NCI-H1092 (cell line): ENCODE measurements at regions not wholly inside any gene's neighbourhood (a gene's known extent, or its start where the extent isn't known, plus 50 kb on each side); places are given as distances from the start of the nearest gene placed in this dataset.

Experiments used
- DNase-seq: peaks from one replicate; lab custom pipeline; 2025; lab: John Stamatoyannopoulos, UW

- no peak for DNase-seq
These were observed 159.5 kb downstream of the MRPL14 start for GRCh38 chr6:43967719-43968091.

DNA sequence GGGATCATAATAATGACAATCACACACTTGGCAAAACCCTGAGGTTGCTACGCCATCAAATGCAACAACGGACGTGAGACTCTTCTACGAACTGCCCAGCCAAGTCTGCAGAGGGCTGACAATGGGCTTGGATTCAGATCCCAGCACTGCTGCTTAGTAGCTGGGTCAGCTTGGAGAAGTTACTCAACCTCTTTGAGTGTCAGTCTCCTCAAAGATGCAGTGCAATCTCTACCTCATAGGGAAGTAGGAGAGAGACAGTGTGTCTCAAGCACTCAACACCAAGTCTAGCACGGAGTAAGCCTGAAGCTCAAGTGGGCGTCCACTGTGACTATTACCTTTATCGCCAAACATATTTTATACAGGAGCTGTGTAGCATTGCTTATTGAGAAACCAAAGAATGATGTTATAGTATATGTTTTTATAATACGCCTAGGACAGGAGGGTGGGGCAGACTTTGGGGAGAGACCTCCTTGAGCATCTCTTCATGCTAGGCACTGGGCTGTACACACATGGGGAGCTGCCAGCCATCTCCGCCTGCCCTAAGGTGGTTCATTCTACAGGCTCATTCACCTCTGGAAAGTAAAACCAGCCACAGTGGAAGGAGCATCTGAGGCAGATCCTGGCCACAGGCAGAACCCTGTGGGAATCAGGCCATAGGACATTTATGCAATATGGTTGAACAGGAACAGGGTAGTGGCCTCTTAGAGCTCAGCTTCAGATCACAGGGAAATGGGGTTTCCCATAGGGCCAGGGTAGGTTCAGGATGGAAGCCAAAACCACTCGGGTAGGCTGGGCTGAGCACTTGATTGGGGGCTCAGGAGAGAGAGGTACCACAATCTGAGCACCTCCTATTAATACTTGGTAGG is 160.2 kb downstream of the MRPL14 start:
- DNase-seq = no peak

GRCh38 chr6:43966374-43966658 is 160.9 kb downstream of the MRPL14 start:
- DNase-seq = no peak

DNA sequence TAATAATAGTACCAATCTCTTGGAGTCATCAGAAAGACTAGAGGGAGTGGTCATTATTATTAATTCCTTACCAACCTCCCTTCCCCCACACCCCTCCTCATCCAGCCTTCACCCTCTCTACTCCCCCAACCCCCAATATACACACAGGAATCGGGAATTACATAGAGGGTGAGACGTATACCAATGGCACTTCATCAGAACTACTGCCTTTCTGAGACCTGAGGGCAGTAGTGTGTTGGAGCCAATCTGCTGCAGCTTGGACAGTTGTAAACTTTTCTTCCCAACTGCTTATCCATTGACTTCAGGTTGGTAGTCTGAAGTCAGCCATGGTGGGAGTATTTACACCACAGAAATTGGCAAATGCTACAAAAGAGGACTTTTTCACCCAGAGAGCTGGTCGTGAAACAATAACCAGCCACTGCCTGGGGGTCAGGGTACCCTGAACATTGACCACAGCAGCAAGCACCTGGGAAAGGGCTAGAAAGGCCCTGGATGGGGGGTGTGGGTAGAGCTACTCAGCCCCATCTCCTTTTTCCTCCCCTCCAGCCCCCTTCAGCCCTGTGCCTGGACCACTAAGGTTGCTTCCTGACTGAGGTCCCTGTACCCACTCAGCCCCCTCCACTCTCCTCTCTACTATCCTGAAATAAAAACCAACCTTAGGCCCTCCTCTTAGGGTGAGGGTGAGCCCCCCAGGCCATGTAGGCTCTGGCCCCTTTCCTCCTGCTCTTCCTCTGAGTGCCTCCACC is 161.5 kb downstream of the MRPL14 start:
- no peak for DNase-seq

GRCh38 chr6:43964659-43965570 is 162.3 kb downstream of the MRPL14 start:
- no peak for DNase-seq

- no peak for DNase-seq
These were observed 163.2 kb downstream of the MRPL14 start for GRCh38 chr6:43963877-43964658.

DNA sequence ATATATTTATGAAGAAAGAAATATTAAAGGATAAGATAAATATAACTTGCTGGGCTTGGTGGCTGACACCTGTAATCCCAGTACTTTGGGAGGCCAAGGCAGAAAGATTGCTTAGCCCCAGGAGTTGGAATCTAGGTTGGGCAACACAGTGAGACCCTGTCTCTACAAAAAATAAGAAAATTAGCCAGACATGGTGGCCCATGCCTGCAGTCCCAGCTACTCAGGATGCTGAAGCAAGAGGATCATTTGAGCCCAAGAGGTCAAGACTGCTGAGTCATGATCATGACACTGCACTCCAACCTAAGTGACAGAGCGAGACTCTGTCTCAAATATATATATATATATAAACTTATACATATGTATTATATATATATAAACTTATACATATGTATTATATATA is 164.0 kb downstream of the MRPL14 start:
- no peak for DNase-seq

GRCh38 chr6:43962458-43962857 is 164.8 kb downstream of the MRPL14 start:
- no peak for DNase-seq

DNA sequence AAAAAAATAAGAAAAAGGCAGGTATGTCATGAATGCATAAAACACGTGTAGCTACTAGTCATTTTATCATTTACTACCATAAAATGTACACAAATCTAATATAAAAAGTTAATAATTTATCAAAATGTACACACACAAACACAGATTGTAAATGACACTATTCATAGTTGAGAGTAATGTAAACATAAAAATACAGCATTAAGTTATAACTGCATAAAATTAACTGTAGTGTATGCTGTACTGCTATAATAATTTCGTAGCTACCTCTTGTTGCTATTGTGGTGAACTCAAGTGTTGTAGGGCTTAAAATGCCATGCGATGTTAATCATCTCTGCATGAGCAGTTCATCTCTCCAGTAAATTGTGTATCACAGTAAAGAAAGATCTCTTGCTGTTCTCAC is 170.0 kb downstream of the MRPL14 start:
- no peak for DNase-seq

GRCh38 chr6:43956478-43956877 is 170.8 kb downstream of the MRPL14 start:
- no peak for DNase-seq

GRCh38 chr6:43954311-43955131 is 172.7 kb downstream of the MRPL14 start:
- DNase-seq = no peak

DNA sequence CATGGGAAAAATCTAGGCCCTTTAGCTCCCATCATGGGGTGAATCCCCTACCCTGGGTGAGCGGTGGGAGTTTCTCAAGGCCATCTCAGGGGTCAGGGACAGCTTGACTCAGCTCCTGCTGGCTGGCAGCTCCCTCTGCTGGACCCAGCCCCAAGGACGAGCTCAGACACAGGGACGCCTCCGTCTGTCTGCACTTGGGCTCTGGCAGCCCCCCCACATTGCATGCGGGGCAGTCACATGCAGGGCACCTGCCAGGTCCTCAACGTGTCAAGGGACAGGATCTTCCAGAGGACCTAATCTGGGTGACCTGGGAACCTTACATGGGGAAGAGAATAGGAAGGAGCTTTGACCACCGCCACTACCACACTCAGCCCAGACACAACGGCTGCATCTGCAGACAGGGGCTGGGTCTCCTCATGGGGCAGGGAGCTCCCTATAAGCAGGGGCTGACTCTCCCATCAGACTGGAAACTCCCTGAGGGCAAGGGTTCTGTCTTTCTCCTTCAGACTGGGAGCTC is 173.4 kb downstream of the MRPL14 start:
- no peak for DNase-seq

GRCh38 chr6:43953256-43953655 is 174.0 kb downstream of the MRPL14 start:
- no peak for DNase-seq

DNA sequence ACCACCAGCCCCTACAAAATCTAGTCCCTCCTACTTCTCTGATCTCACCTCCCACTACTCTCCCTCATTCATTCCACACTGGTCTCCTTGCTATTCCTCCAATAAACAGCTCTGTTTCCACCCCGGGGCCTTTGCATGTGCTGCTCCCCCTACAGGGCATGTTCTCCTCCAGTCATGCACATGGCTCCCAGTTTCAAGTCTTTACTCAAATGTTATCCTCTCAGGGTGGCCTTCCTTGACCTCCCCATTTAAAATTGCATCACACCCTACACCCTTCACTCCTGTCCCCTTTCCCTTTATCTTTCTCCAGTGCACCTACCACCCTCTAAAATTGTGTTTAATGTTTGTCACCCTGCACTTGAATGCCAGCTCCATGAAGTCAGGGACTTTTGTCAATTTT is 174.5 kb downstream of the MRPL14 start:
- no peak for DNase-seq

DNA sequence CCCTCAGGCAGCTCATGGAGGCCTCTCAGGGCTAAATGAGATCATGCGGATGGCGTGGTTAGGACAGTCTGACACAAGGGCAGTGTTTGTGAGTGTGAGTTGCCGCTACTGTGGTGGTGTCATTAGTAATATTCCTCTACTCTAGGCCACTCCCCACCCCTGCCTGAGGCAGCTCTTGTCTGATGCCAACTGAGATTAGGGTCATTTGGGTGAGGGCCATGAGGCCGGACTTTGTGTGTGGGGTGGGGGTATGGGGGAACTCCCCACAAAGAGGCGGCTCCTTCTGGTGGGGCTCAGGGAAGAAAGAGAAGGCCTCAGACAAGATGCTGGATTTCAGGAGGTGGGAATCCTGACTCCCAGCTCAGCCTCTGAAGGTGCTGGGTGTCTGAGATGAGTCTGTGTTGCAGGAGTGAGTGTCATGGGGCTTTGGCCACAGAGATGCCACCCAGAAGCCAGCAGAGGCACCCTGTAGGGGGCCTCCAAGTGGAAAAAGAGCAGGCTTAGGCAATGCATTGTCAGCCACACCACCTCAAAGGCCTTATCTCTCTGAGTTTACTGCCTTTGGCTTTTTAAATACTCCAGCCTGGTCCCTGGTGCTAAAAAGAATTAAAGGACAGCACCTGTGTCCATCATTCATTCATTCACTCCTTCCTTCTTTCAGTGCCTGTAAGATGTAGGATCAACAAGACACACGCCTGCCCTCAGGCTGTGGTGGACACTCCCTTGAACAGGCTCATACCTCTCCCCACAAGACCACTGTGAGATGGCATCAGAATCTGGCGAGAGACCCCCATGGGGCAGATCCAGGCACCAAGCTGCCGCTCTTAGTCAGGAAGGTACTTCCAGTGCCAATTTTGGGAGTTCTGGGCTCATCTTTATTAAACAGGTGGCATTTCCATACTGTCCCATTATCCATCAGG is 175.2 kb downstream of the MRPL14 start:
- no peak for DNase-seq

DNA sequence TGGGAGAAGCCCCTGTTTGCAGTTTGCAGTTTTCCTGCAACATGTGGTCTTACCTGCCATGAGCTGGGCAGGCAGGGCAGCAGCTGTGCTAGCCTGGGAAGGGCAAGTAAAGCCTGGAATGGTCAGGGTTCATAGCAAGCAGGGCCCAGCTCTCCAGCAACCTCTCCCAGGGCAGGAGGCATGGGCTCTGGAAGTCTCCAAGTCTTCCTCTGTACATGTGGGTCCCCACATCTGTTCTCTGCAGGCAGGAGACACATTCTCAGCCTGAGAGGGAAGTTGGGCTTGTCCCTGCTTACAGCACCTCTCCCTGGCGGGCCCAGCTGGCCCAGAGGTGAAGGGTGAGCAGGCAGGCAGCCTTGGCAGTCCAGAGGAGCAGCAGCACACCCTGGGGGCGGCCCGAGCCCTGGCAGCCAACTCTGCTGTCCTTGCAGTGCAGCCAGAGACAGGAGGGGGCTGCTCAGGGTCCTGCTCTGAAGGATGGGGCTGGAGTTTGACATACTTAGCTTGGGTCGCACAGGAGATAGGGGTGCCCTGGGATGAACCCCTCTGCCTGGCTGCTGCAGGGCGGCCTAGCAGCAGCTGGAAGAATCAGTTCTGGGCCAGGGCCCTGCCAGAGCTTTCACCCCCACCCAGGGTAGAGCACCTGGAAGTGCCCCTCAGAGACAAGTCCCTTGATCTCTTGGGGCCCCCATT is 176.0 kb downstream of the MRPL14 start:
- DNase-seq = no peak

DNA sequence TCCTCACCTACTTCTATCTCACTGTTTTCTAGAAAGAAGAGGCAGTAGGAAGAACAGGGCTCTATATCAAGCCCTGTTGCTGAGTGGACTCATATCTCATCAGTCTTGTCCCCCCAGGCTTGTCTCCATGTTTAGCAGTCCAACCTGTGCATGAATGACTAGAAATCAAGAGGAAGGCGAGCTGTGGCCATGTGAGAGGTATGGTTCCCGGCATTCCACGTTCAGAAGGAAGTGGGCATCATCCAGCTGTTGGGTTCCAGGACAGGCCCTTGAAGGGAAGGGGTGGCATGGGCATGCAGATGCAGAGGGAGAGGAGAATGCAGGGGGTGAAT is 176.6 kb downstream of the MRPL14 start:
- no peak for DNase-seq

GRCh38 chr6:43950051-43950605 is 177.1 kb downstream of the MRPL14 start:
- DNase-seq = no peak

- DNase-seq = no peak
These were observed 177.7 kb downstream of the MRPL14 start for GRCh38 chr6:43949551-43949991.
